SH-SY5Y (cell line): ENCODE measurements at regions not wholly inside any gene's neighbourhood (a gene's known extent, or its start where the extent isn't known, plus 50 kb on each side); places are given as distances from the start of the nearest gene placed in this dataset.

Experiments
- GATA2 ChIP-seq: IDR thresholded peaks from 2 replicates; pipeline ENCODE4 v1.6.1; 2011; ENCODE audit warnings: mild to moderate bottlenecking, low read depth, low read length
- GATA3 ChIP-seq: IDR thresholded peaks from 2 replicates; pipeline ENCODE4 v1.6.1; 2011; ENCODE audit warnings: low read depth, mild to moderate bottlenecking, low read length, moderate library complexity

GRCh38 chr2:217184242-217184641, 324.4 kb upstream of the TNP1 start:
- TF ChIP-seq GATA3 (no peak), GATA2 (no peak)
